ENCODE measurements at regions not wholly inside any gene's neighbourhood (a gene's known extent, or its start where the extent isn't known, plus 50 kb on each side); places are given as distances from the start of the nearest gene placed in this dataset.

DNA sequence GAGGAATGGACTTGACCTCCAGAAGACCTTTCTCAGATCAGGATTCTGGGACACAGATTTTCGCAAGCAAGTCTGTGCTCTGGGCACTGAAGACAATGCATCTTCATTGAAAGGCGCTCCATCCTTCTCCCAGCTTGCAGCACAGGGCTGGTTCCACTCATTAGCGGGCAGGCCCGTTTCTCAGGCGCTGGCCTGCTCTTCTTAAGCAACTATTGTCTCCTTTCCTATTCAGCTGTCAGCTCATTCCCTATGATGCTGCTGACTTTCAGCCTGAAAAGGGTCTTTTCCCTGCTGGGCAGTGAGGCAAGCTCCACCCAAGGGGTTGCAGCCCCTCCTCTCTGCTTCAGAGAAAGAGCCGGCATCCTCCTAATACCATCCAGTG is 91.9 kb upstream of the PLXNA2 start:
- TF ChIP-seq, protein P1, sequence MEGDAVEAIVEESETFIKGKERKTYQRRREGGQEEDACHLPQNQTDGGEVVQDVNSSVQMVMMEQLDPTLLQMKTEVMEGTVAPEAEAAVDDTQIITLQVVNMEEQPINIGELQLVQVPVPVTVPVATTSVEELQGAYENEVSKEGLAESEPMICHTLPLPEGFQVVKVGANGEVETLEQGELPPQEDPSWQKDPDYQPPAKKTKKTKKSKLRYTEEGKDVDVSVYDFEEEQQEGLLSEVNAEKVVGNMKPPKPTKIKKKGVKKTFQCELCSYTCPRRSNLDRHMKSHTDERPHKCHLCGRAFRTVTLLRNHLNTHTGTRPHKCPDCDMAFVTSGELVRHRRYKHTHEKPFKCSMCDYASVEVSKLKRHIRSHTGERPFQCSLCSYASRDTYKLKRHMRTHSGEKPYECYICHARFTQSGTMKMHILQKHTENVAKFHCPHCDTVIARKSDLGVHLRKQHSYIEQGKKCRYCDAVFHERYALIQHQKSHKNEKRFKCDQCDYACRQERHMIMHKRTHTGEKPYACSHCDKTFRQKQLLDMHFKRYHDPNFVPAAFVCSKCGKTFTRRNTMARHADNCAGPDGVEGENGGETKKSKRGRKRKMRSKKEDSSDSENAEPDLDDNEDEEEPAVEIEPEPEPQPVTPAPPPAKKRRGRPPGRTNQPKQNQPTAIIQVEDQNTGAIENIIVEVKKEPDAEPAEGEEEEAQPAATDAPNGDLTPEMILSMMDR (IDR thresholded peaks at IDR 0.05): no peak
- no peak for TF ChIP-seq EP300 (IDR thresholded peaks at IDR 0.05; ENCODE audit: low read depth)
